K562 (cell line): ENCODE measurements at regions not wholly inside any gene's neighbourhood (a gene's known extent, or its start where the extent isn't known, plus 50 kb on each side); places are given as distances from the start of the nearest gene placed in this dataset.
"Not testable (repeated sequence)": the region's sequence is repeated elsewhere in the genome, so short reads cannot be mapped to it uniquely, and the experiment has no call there.

Experiments used
- ATAC-seq: fragments of 200-7000 bp; cut with Tn5 transposase; 3 replicates; pipeline ENCODE4 v1.9.1; 2020; ENCODE audit warnings: moderate library complexity
- BruUV-seq: library from RNA; stranded (reverse); fragments of 400-500 nt; replicated peaks from 2 replicates; lab custom pipeline; 2021; lab: Mats Ljungman, UMichigan
- CTCF ChIA-PET: fragments of 300-600 bp; formaldehyde crosslinking; extraction: SDS; loops from one replicate; lab custom pipeline; 2021; ENCODE audit warnings: low intra/inter-chr PET ratio; lab: Yijun Ruan, JAX
- POLR2A ChIA-PET: fragments of 300-600, 350-650 bp; sonication (Branson Sonifier 250); formaldehyde crosslinking; extraction: SDS; loops from one replicate; lab custom pipeline; 2021; ENCODE audit warnings: antibody characterized with exemption, inconsistent platforms; lab: Yijun Ruan, JAX
- DNase-seq, 4 experiments: peaks; one replicate each; pipeline versions ENCODE4 v3.0.0 to v3.0.0-alpha.2; 2011 to 2018; ENCODE audit warnings: low spot score in 3 of 4, mixed read lengths in 3 of 4; ENCODE audit errors: extremely low read depth in 1 of 4
- FAIRE-seq: peaks from 2 replicates; lab custom pipeline; 2011; peaks lifted over from hg19 to GRCh38; lab: Jason Lieb, UNC
- H2AFZ ChIP-seq: 2 replicates; pipeline ENCODE4 v1.6.0; 2011; ENCODE audit warnings: low read depth, low read length, control low read depth, inconsistent platforms
- H3K27ac ChIP-seq: fragments of 200-600 bp; 3 replicates; pipeline ENCODE4 v1.8.0; 2011; ENCODE audit warnings: low read depth, mild to moderate bottlenecking, control low read depth, inconsistent platforms, low read length, moderate library complexity, mixed read lengths; ENCODE audit errors: extremely low read depth
- H3K27me3 ChIP-seq, 2 experiments: fragments of 300-600 bp in 1 of 2; 2 replicates in 1 of 2; 3 replicates in 1 of 2; pipeline versions ENCODE4 v1.6.0 to v1.8.0; 2011; ENCODE audit warnings: inconsistent platforms in 2 of 2, low read length in 2 of 2, mild to moderate bottlenecking in 1 of 2, mixed read lengths in 1 of 2, moderate library complexity in 1 of 2; ENCODE audit not compliant: control insufficient read depth in 2 of 2, insufficient read depth in 2 of 2
- H3K36me3 ChIP-seq: fragments of 300-600 bp; 3 replicates; pipeline ENCODE4 v1.8.0; 2011; ENCODE audit warnings: mild to moderate bottlenecking, low read length, inconsistent platforms; ENCODE audit not compliant: control insufficient read depth, insufficient read depth
- H3K4me1 ChIP-seq, 2 experiments: fragments of 200-600 bp in 1 of 2; replicated peaks in 1 of 2; 2 replicates in 1 of 2; 3 replicates in 1 of 2; pipeline versions ENCODE4 v1.5.1 to v1.8.0; 2011; ENCODE audit warnings: inconsistent platforms in 2 of 2, low read length in 2 of 2, mild to moderate bottlenecking in 1 of 2, mixed read lengths in 1 of 2, moderate library complexity in 1 of 2; ENCODE audit not compliant: control insufficient read depth in 2 of 2, insufficient read depth in 2 of 2
- H3K4me2 ChIP-seq: 2 replicates; pipeline ENCODE4 v1.6.1; 2011; ENCODE audit warnings: low read length, control low read depth, inconsistent platforms, mixed read lengths; ENCODE audit not compliant: insufficient read depth
- H3K4me3 ChIP-seq: fragments of 200-600 bp; sonication (generic), shearing (Covaris generic); 2 replicates; pipeline ENCODE4 v1.5.1; 2016; ENCODE audit warnings: control low read depth, inconsistent platforms
- H3K79me2 ChIP-seq: fragments of 200-600 bp; 3 replicates; pipeline ENCODE4 v1.8.0; 2011; ENCODE audit warnings: low read length, inconsistent platforms; ENCODE audit not compliant: control insufficient read depth, insufficient read depth
- H3K9ac ChIP-seq, 2 experiments: 2 replicates each; pipeline versions ENCODE4 v1.6.0 to v1.6.1; 2011; ENCODE audit warnings: low read depth in 2 of 2, low read length in 2 of 2, control low read depth in 1 of 2, inconsistent platforms in 1 of 2, mild to moderate bottlenecking in 1 of 2, mixed read lengths in 1 of 2; ENCODE audit not compliant: insufficient read depth in 1 of 2
- H3K9me1 ChIP-seq: one replicate; pipeline ENCODE4 v1.6.0; 2011; ENCODE audit warnings: inconsistent platforms, mild to moderate bottlenecking, low read length, moderate library complexity; ENCODE audit not compliant: control insufficient read depth, insufficient read depth
- H3K9me3 ChIP-seq: replicated peaks from 2 replicates; pipeline ENCODE4 v1.5.1; 2011; ENCODE audit warnings: low read depth, low read length, inconsistent platforms; ENCODE audit not compliant: control insufficient read depth, insufficient read depth
- H4K20me1 ChIP-seq: replicated peaks from 2 replicates; pipeline ENCODE4 v1.6.1; 2011; ENCODE audit warnings: low read length, inconsistent platforms, mixed read lengths; ENCODE audit not compliant: control insufficient read depth, insufficient read depth
- DIDO1 ChIP-seq: fragments of 450-650 bp; IDR thresholded peaks from 2 replicates; pipeline ENCODE4 v1.6.1; 2016; ENCODE audit warnings: low read depth, missing biosample characterization, missing genetic modification characterization
- GATAD2B ChIP-seq: fragments of 450-650 bp; IDR thresholded peaks from 2 replicates; pipeline ENCODE4 v1.6.1; 2017; ENCODE audit warnings: mild to moderate bottlenecking, borderline replicate concordance
- GTF2A2 ChIP-seq: IDR thresholded peaks from 2 replicates; pipeline ENCODE4 v1.6.1; 2016; ENCODE audit warnings: mild to moderate bottlenecking, missing genetic modification characterization, missing compliant biosample characterization
- HDAC8 ChIP-seq: fragments of 450-650 bp; IDR thresholded peaks from 2 replicates; pipeline ENCODE4 v1.6.1; 2016; ENCODE audit warnings: mild to moderate bottlenecking, missing genetic modification characterization, moderate library complexity, missing compliant biosample characterization
- KAT7 ChIP-seq: sonication (generic); formaldehyde crosslinking; IDR thresholded peaks from 2 replicates; pipeline ENCODE4 v1.8.0; 2022; ENCODE audit warnings: missing genetic modification reagents, mild to moderate bottlenecking, borderline replicate concordance
- KDM1A ChIP-seq, 2 experiments: fragments of 450-650 bp; IDR thresholded peaks; 2 replicates each; pipeline ENCODE4 v1.6.1; 2016; ENCODE audit warnings: mild to moderate bottlenecking in 2 of 2
- LCOR ChIP-seq: sonication (generic); formaldehyde crosslinking; IDR thresholded peaks from 2 replicates; pipeline ENCODE4 v1.8.0; 2022; ENCODE audit warnings: mild to moderate bottlenecking, missing genetic modification reagents
- MTA1 ChIP-seq: fragments of 450-650 bp; IDR thresholded peaks from 2 replicates; pipeline ENCODE4 v1.6.1; 2017; ENCODE audit warnings: borderline replicate concordance
- RHOXF2B ChIP-seq: fragments of 250-450 bp; sonication (Bioruptor Pico); conservative IDR thresholded peaks from 2 replicates; pipeline ENCODE4 v1.5.1; 2021
- STAG1 ChIP-seq: sonication (generic); formaldehyde crosslinking; IDR thresholded peaks from 2 replicates; pipeline ENCODE4 v1.5.0; 2020; ENCODE audit warnings: missing genetic modification reagents, borderline replicate concordance
- SUPT5H ChIP-seq: fragments of 450-650 bp; IDR thresholded peaks from 2 replicates; pipeline ENCODE4 v1.6.1; 2016
- ZNF134 ChIP-seq: fragments of 250-450 bp; sonication (Bioruptor Pico); conservative IDR thresholded peaks from 2 replicates; pipeline ENCODE4 v1.4.0; 2020
- WGBS: fragments of 100-300 bp; shearing (Covaris generic); methylation state at CpG from one replicate; pipeline ENCODE4 v1.1.6; 2016; ENCODE audit warnings: low coverage, mixed read lengths; ENCODE audit not compliant: insufficient coverage; ENCODE audit errors: missing lambda C conversion rate; 5-methylcytosine and 5-hydroxymethylcytosine counted together
- in situ Hi-C: fragments of 300-500 bp; cut with MboI; formaldehyde crosslinking; loops from 4 replicates; pipeline ENCODE4 v1.15.0; 2018; ENCODE audit warnings: inconsistent platforms, mixed read lengths
- intact Hi-C: fragments of 100-400 bp; cut with micrococcal nuclease; formaldehyde crosslinking; loops from 2 replicates; pipeline ENCODE4 v1.14.2; 2022

- Histone ChIP-seq H3K9me1 (no peaks in the 10 kb centered on the region), H3K4me2 (no peak overlapping the region), H2AFZ (no peak overlapping the region), H3K4me1 (no peaks in the 10 kb centered on the region), H3K9ac (no peak overlapping the region), H3K27me3 (no peaks in the 10 kb centered on the region), H3K4me3 (no peak overlapping the region), H4K20me1 (no peaks in the 10 kb centered on the region), H3K36me3 (no peaks in the 10 kb centered on the region), H3K27ac (no peak overlapping the region), H3K9me3 (no peaks in the 10 kb centered on the region)
- no peak for FAIRE-seq
- CTCF ChIA-PET: no interaction called here
- no peak for ATAC-seq
- DNase-seq: no peak
- in situ Hi-C loops (no loop called here), intact Hi-C loops (no loop called here)
- BruUV-seq: no TSS peak
- POLR2A ChIA-PET: no interaction called here
- TF ChIP-seq GTF2A2 (tag) (no peak), RHOXF2B (CRISPR knock-in tag) (no peak), GATAD2B (no peak), KAT7 (CRISPR knock-in tag) (no peak), HDAC8 (tag) (no peak), STAG1 (CRISPR knock-in tag) (no peak), LCOR (CRISPR knock-in tag) (no peak), SUPT5H (no peak), KDM1A (IDR thresholded peaks at IDR 0.05) (no peak), DIDO1 (tag) (no peak), ZNF134 (CRISPR knock-in tag) (no peak), MTA1 (no peak)
- TF ChIP-seq, all 486 proteins: peak for 0
- no peaks in the 10 kb centered on the region for H3K79me2 ChIP-seq
Measured at GRCh38 chr3:759106-759505, 333.7 kb upstream of the CNTN6 start.

- POLR2A ChIA-PET, FAIRE-seq, BruUV-seq, H3K9ac ChIP-seq, H3K4me2 ChIP-seq, H3K4me1 ChIP-seq, H4K20me1 ChIP-seq, in situ Hi-C loops, H3K27me3 ChIP-seq, H3K9me1 ChIP-seq, H3K9me3 ChIP-seq, H3K36me3 ChIP-seq, ATAC-seq, intact Hi-C loops, H3K79me2 ChIP-seq, DNase-seq, H2AFZ ChIP-seq, H3K27ac ChIP-seq, CTCF ChIA-PET, H3K4me3 ChIP-seq: not testable (repeated sequence)
- 5% methylated on average over 2 of the region's 3 CpGs for WGBS
Measured at GRCh38 chr3:773433-773832, 319.4 kb upstream of the CNTN6 start.
